ENCODE measurements at regions not wholly inside any gene's neighbourhood (a gene's known extent, or its start where the extent isn't known, plus 50 kb on each side); places are given as distances from the start of the nearest gene placed in this dataset.

DNA sequence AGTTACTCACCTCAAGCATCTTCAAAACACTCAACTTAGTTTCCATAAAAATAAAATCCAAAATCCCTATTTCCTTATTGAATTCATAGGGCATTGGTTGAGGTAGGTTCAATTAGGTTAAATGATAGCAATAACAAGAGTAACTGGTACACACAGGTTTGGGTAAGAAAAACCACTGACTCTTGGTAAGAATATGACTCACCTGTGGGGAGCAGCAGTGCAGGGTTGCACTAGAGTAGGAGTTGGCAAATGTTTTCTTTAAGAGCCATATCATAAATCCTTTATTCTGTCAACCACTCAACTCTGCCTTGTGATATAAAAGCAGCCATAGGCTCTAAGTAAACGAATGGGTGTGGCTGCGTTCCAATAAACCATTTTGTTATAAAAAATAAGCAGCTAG is 71.4 kb upstream of the CDH20 start:
- DNase-seq (ENCODE audit: low spot score) = no peak

DNA sequence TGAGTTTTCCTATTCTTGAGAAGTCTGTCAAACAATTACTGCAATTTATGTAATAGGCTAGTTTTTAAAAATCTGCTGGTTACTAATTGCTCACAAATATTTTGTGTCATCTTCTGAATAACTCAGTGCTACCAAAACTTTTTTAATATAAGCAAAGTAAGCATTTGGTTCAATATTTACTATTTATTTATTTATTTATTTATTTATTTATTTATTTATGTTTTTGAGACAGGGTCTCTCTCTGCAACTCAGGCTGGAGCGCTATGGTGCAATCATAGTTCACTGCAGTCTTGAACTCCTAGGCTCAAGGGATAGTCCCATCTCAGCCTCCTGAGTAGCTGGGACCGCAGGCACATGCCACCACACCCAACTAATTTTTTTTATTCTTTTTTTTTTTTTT is 60.4 kb upstream of the CDH20 start:
- no peak for DNase-seq (ENCODE audit: low spot score)

DNA sequence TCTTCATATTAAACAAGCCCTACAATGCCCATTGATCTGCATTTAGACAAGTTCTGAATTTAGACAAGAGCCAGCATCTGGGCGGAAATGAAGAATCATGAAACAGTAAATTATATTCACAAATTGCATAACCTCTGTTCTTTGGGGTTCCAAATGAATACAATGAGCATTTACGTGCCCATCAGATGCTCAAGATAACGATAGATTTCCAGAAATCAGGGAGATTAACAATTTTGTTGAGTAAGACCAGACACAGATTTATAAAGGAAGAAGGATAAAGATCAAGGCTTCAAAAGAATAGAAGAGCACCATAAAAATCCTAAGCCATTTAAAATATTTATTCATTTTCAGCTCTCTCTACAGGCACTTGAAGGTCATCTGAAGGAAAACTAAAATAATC is 59.7 kb upstream of the CDH20 start:
- no peak for DNase-seq (ENCODE audit: low spot score)

DNA sequence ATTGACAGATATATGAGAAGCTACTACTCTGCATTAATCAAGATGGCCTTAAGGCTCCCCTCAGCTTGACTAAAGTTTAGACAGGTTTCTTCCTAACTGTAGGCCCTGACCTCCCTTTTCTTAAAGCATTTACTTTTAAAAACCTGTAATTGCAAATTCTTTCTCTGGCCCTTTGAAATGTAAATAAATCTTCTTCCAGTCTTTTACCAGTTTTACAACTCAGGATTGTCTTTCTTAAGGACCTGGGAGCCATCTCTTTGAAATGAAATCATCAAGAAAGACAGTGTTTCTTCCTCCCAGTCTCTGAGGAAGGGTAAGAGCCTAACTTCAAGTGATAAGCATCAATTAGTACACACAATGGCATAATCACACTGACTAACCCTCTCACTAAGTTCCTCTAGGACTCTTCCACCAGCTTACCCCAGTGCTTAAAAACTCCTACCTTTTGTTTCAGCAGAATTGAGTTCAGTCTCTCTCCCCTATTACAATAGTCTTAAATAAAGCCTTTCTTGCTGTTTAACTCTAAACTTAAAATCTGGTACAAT is 58.7 kb upstream of the CDH20 start:
- DNase-seq (ENCODE audit: low spot score) = no peak

DNA sequence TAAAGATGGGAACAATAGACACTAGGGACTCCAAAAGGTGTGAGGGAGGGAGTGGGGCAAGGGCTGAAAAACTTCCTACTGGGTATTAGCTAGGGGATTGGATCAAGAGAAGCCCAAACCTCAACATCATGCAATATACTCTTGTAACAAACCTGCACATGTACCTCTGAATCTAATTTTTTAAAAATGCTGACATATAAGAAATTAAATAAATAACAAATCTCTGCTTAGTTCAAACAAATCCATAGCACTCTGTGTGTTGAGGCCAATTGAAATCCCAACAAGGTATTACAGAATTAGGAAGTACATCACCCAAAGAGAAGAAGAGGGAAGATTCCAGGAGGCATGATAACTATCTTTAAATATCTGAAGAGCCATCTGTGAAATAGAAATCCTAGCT is 55.4 kb upstream of the CDH20 start:
- no peak for DNase-seq (ENCODE audit: low spot score)

DNA sequence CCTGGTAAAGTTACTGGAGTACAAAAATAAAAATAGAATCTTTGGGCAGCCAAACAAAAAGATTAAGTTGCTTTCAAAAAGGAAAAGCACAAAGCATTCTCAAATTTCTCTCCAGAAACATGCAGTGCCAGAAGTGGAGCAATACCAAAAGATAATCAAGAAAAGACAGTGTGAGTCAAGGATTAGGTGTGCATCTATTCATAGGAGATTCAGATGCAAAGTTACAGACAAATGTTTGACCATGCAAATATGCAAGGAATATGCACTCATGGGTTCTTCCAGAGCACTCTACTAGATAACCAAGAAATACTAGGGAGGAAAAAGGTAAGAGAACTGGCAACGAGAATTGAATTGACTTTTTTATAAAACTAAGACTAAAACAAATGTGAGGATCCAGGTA is 51.8 kb upstream of the CDH20 start:
- no peak for DNase-seq (ENCODE audit: low spot score)

DNA sequence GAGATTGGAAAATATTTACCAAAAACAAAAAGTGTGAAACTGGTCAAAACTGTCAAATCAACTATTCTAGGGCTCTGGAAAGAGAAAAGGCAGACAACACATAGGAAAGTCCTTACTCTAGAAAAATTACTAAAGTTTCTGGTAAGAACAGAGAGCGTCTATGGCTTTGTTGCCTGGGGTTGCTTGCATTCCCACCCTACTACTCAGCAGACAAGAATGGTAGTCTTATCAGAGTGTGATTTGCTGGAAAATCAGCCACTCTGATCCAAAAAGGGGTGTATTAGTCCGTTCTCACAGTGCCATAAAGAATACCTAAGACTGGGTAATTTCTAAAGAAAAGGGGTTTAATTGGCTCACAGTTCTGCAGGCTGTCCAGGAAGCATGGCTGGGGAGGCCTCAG is 50.3 kb upstream of the CDH20 start:
- DNase-seq (ENCODE audit: low spot score) = no peak
